CD4-positive, alpha-beta T cell treated with Interleukin-6 for 4 hours (primary cell): ENCODE measurements at regions not wholly inside any gene's neighbourhood (a gene's known extent, or its start where the extent isn't known, plus 50 kb on each side); places are given as distances from the start of the nearest gene placed in this dataset.
"Not testable (repeated sequence)": the region's sequence is repeated elsewhere in the genome, so short reads cannot be mapped to it uniquely, and the experiment has no call there.

Experiments
- DNase-seq: peaks from one replicate; pipeline ENCODE4 v3.0.0-alpha.2; 2020; ENCODE audit warnings: mixed read lengths

GRCh38 chr11:91097083-91097482, 874.2 kb upstream of the CHORDC1 start:
- DNase-seq, result no peak

- DNase-seq, result no peak
Observed at GRCh38 chr11:91093141-91093540, 870.3 kb upstream of the CHORDC1 start.

GRCh38 chr11:91091563-91091962, 868.7 kb upstream of the CHORDC1 start:
- no peak for DNase-seq

- DNase-seq, result no peak
Observed at GRCh38 chr11:91086028-91086427, 863.2 kb upstream of the CHORDC1 start.

GRCh38 chr11:91082255-91082654, 859.4 kb upstream of the CHORDC1 start:
- no peak for DNase-seq

- no peak for DNase-seq
Observed at GRCh38 chr11:91081440-91082043, 858.7 kb upstream of the CHORDC1 start.

GRCh38 chr11:91078221-91078620, 855.4 kb upstream of the CHORDC1 start:
- DNase-seq, result no peak

- no peak for DNase-seq
Observed at GRCh38 chr11:91075032-91075695, 852.3 kb upstream of the CHORDC1 start.

- no peak for DNase-seq
Observed at GRCh38 chr11:91067666-91068065, 844.8 kb upstream of the CHORDC1 start.

- no peak for DNase-seq
Observed at GRCh38 chr11:91066456-91067047, 843.7 kb upstream of the CHORDC1 start.

- not testable (repeated sequence) for DNase-seq
Observed at GRCh38 chr11:91063399-91063798, 840.5 kb upstream of the CHORDC1 start.

GRCh38 chr11:91047882-91048281, 825.0 kb upstream of the CHORDC1 start:
- DNase-seq, result no peak

- no peak for DNase-seq
Observed at GRCh38 chr11:91046261-91046660, 823.4 kb upstream of the CHORDC1 start.

GRCh38 chr11:91041626-91042025, 818.8 kb upstream of the CHORDC1 start:
- no peak for DNase-seq

- no peak for DNase-seq
Observed at GRCh38 chr11:91023731-91024130, 800.9 kb upstream of the CHORDC1 start.

GRCh38 chr11:91011503-91011902, 788.7 kb upstream of the CHORDC1 start:
- no peak for DNase-seq

- no peak for DNase-seq
Observed at GRCh38 chr11:91005458-91005857, 782.6 kb upstream of the CHORDC1 start.

GRCh38 chr11:90997241-90997640, 774.4 kb upstream of the CHORDC1 start:
- DNase-seq, result no peak

GRCh38 chr11:90972159-90972558, 749.3 kb upstream of the CHORDC1 start:
- DNase-seq, result not testable (repeated sequence)

GRCh38 chr11:90947930-90948329, 725.1 kb upstream of the CHORDC1 start:
- DNase-seq, result no peak

GRCh38 chr11:90930252-90930651, 707.4 kb upstream of the CHORDC1 start:
- DNase-seq, result no peak

- DNase-seq, result no peak
Observed at GRCh38 chr11:90919332-90919731, 696.5 kb upstream of the CHORDC1 start.

GRCh38 chr11:90916706-90917105, 693.9 kb upstream of the CHORDC1 start:
- DNase-seq, result no peak

- DNase-seq, result no peak
Observed at GRCh38 chr11:90913131-90913668, 690.4 kb upstream of the CHORDC1 start.
